HG02798 (cell line): ENCODE measurements at regions not wholly inside any gene's neighbourhood (a gene's known extent, or its start where the extent isn't known, plus 50 kb on each side); places are given as distances from the start of the nearest gene placed in this dataset.

Source experiments
- ATAC-seq: cut with Tn5 transposase; IDR thresholded peaks from one replicate; pipeline ENCODE4 v1.9.1; 2021; ENCODE audit warnings: mild to moderate bottlenecking; ENCODE audit not compliant: unreplicated experiment, poor library complexity

- no peak for ATAC-seq
Measured at GRCh38 chr3:71847794-71848193, 62.8 kb upstream of the PROK2 start.

- ATAC-seq = no peak
Measured at GRCh38 chr3:71846185-71846584, 61.2 kb upstream of the PROK2 start.

- ATAC-seq = no peak
Measured at GRCh38 chr3:71843071-71843470, 58.1 kb upstream of the PROK2 start.

GRCh38 chr3:71838406-71838805 lies 53.5 kb upstream of the PROK2 start:
- ATAC-seq = no peak
